ENCODE measurements at regions not wholly inside any gene's neighbourhood (a gene's known extent, or its start where the extent isn't known, plus 50 kb on each side); places are given as distances from the start of the nearest gene placed in this dataset.
"Not testable (repeated sequence)": the region's sequence is repeated elsewhere in the genome, so short reads cannot be mapped to it uniquely, and the experiment has no call there.

DNA sequence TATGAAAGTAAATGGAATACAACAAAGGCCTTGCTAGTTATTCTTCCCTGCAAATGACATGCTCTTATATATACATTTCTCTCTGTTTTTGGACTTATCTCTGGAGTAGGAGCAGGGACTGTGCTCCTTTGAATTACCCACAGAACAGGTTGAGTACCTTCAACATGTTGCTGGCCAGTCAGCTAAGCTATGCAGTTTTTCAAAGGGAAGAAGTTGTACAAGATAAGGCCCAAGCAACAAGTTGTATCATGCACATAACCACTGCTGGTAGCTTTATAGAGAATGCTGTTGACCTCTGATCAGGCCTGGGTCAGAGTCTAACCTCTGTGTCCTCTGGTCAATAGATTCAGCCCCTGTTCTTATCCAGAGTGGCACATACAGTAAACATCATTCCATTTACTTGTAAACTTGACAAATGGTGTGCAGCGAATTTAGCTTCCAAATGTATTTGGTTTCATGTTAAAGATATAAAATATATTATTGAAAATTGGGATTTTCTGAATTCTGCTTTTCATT lies 99.6 kb downstream of the C11orf87 start:
- no peak overlapping the region for H3K4me3 ChIP-seq (ENCODE audit: low read depth, low read length)
- no peak for DNase-seq (ENCODE audit: low read depth)
- TF ChIP-seq, protein P1, sequence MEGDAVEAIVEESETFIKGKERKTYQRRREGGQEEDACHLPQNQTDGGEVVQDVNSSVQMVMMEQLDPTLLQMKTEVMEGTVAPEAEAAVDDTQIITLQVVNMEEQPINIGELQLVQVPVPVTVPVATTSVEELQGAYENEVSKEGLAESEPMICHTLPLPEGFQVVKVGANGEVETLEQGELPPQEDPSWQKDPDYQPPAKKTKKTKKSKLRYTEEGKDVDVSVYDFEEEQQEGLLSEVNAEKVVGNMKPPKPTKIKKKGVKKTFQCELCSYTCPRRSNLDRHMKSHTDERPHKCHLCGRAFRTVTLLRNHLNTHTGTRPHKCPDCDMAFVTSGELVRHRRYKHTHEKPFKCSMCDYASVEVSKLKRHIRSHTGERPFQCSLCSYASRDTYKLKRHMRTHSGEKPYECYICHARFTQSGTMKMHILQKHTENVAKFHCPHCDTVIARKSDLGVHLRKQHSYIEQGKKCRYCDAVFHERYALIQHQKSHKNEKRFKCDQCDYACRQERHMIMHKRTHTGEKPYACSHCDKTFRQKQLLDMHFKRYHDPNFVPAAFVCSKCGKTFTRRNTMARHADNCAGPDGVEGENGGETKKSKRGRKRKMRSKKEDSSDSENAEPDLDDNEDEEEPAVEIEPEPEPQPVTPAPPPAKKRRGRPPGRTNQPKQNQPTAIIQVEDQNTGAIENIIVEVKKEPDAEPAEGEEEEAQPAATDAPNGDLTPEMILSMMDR (IDR thresholded peaks at IDR 0.05; ENCODE audit: insufficient read depth, low read depth, low read length): no peak

DNA sequence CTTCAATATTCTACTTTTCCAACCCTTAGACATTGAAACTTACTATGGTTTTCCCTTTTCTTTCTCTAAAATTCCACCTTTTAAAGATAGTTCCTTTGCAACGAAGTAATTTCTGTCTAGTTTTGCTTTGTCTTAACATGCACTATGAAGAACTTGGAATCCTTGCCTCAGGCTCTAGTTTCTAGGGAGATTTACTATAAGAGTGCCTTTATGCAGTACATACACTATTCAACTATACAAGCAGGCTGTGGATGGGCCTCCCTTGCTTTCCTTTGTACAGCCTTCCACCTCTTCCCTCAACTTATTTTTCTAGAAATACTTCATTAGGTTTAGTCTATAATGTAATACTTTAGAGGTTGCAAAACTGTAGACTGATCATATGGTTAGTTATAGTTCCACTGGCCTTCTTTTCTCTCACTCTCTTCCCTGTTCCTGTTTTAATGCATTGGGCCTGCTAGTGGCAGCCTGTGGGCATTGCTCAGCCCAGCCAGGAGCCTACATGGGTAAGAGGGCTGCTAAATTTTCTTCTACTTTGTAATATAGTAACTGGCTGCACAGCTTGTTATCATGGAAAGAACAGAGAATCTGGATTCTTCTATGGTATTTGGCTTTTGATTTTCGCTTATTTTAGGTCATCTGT lies 100.2 kb downstream of the C11orf87 start:
- TF ChIP-seq, protein P1 (IDR thresholded peaks at IDR 0.05; ENCODE audit: insufficient read depth, low read depth, low read length): no peak
- no peak for DNase-seq (ENCODE audit: low read depth)
- H3K4me3 ChIP-seq (ENCODE audit: low read depth, low read length): no peak overlapping the region

DNA sequence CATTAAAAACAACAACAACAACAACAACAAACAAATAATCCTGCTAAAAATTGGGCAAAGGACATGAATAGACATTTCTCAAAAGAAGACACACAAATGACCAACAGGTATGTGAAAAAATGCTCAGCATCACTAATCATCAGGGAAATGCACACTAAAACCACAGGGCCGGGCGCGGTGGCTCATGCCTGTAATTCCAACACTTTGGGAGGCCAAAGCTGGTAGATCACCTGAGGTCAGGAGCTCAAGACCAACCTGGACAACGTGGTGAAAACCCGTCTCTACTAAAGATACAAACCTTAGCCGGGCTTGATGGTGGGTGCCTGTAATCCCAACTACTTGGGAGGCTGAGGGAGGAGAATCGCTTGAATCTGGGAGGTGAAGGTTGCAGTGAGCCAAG lies 103.6 kb downstream of the C11orf87 start:
- not testable (repeated sequence) for H3K4me3 ChIP-seq (ENCODE audit: low read depth, low read length); DNase-seq (ENCODE audit: low read depth)

DNA sequence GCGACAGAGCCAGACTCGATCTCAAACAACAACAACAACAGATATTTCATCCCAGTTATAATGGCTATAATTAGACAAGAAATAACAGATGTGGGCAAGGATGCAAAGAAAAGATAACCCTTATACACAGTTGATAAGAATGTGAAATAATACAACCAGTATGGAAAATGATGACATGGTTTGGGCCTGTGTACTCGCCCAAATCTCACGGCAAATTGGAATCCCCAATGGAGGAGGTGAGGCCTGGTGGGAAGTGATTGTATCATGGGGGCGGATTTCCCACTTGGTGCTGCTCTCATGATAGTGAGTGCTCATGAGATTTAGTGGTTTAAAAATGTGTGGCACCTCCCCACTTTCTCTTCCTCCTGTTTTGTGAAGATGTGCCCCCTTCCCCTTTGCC lies 104.1 kb downstream of the C11orf87 start:
- TF ChIP-seq, protein P1 (IDR thresholded peaks at IDR 0.05; ENCODE audit: insufficient read depth, low read depth, low read length): no peak
- no peak overlapping the region for H3K4me3 ChIP-seq (ENCODE audit: low read depth, low read length)
- DNase-seq (ENCODE audit: low read depth): no peak

DNA sequence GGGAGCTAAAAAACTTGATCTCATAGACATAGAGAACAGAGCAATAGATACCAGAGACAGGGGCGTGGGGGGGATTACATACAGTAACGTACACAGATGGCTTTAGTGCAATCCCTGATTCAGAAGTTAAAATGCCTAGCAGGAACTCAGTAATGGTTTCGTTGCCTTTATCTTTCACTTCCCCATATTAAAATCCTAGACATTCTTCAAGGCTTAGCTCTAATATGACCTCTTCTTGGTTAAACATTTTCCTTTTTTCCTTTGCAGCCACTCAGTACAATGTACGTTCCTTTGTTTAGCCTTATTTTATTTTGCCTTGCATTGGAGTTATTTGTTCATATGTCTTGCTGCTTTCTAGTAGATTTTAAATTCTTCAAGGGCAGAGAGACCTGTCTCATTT lies 104.9 kb downstream of the C11orf87 start:
- DNase-seq (ENCODE audit: low read depth): peak; percentile 13
- TF ChIP-seq, protein P1 (IDR thresholded peaks at IDR 0.05; ENCODE audit: insufficient read depth, low read depth, low read length): no peak
- no peak overlapping the region for H3K4me3 ChIP-seq (ENCODE audit: low read depth, low read length)

DNA sequence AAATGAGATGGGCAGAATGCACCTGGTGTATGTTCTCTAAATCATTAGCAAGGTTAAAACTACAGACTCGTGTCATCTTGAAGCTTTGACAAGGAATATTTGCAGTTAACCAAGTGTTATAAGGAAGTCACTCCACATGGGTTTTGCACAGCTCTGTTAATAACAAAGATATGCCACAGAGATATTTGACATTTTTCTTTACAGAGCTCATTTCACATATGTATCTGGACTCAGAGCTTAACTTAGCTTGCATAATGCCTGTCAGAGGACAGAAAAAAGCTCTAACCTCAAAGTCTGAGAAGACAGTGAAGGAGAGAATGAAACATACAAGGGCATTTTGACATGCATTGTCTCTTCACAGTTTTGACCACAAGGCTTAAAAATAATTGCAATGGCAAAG lies 105.5 kb downstream of the C11orf87 start:
- TF ChIP-seq, protein P1 (IDR thresholded peaks at IDR 0.05; ENCODE audit: insufficient read depth, low read depth, low read length): no peak
- DNase-seq (ENCODE audit: low read depth): no peak
- no peak overlapping the region for H3K4me3 ChIP-seq (ENCODE audit: low read depth, low read length)

DNA sequence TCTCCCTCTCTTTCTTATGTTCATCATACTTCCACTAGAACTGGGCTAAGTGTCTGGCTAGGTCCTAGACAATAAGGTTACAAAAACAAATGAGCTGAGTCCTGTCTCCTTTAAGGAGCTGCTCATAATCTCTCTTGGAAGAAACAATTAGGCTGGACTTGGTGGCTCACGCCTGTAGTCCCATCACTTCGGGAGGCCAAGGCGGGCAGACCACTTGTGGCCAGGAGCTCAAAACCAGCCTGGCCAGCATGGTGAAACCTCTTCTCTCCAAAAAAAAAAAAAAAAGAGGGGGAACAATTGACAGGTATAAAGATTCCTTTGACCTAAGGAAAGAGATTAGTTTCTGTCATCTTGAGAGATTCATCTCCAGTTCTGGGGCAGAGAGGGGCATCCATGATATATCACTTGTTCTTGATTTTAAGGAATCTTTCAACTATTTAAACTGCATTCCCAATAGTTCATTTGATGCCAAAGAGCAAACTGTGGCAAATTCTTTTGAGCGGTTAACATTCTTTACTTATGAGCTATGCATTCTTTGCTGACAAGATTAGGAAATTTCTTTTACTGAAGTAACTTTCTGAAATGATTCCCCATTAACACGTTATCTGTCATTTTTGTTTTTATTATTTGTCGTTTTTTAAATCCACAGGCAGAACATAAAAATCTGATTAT lies 125.5 kb downstream of the C11orf87 start:
- H3K4me3 ChIP-seq (ENCODE audit: low read depth, low read length): no peak overlapping the region
- TF ChIP-seq, protein P1 (IDR thresholded peaks at IDR 0.05; ENCODE audit: insufficient read depth, low read depth, low read length): no peak
- peak; percentile 46 for DNase-seq (ENCODE audit: low read depth)

All from fibroblast of villous mesenchyme (primary cell).